ENCODE measurements at regions not wholly inside any gene's neighbourhood (a gene's known extent, or its start where the extent isn't known, plus 50 kb on each side); places are given as distances from the start of the nearest gene placed in this dataset.

- Histone ChIP-seq H3K36me3 (no peaks in the 10 kb centered on the region), H3K4me1 (no peaks in the 10 kb centered on the region), H3K27me3 (no peaks in the 10 kb centered on the region), H3K9me3 (no peaks in the 10 kb centered on the region), H3K4me3 (no peak overlapping the region), H3K27ac (no peak overlapping the region)
- DNase-seq: no peak
- TF ChIP-seq POLR2A (IDR thresholded peaks at IDR 0.05) (no peak), CTCF (IDR thresholded peaks at IDR 0.05) (no peak)
Measured at GRCh38 chr5:158492841-158493242, 606.9 kb downstream of the EBF1 start.

- TF ChIP-seq CTCF (IDR thresholded peaks at IDR 0.05) (no peak), POLR2A (IDR thresholded peaks at IDR 0.05) (no peak)
- DNase-seq: no peak
- no peak overlapping the region for H3K27ac ChIP-seq
- no peak overlapping the region for H3K4me3 ChIP-seq
- no peaks in the 10 kb centered on the region for H3K36me3 ChIP-seq
- H3K4me1 ChIP-seq: no peaks in the 10 kb centered on the region
- H3K27me3 ChIP-seq: no peaks in the 10 kb centered on the region
- no peaks in the 10 kb centered on the region for H3K9me3 ChIP-seq
Measured at GRCh38 chr5:158492136-158492535, 607.6 kb downstream of the EBF1 start.

- no peaks in the 10 kb centered on the region for H3K36me3 ChIP-seq
- no peaks in the 10 kb centered on the region for H3K27me3 ChIP-seq
- no peak overlapping the region for H3K4me3 ChIP-seq
- H3K9me3 ChIP-seq: no peaks in the 10 kb centered on the region
- peaks cover 0 to 3% (median 0%) of the 10 kb centered on the region in 4 donors for H3K4me1 ChIP-seq
- H3K27ac ChIP-seq: peak overlapping the region in 2 of 4 donors; percentile 32 to 33
- TF ChIP-seq CTCF (IDR thresholded peaks at IDR 0.05): no peak
- no peak for TF ChIP-seq POLR2A (IDR thresholded peaks at IDR 0.05)
- no peak for DNase-seq
Measured at GRCh38 chr5:158487664-158488063, 612.1 kb downstream of the EBF1 start.

GRCh38 chr5:158487156-158487555 lies 612.6 kb downstream of the EBF1 start:
- H3K36me3 ChIP-seq: no peaks in the 10 kb centered on the region
- H3K4me3 ChIP-seq: no peak overlapping the region
- peaks cover 0 to 3% (median 0%) of the 10 kb centered on the region in 4 donors for H3K4me1 ChIP-seq
- DNase-seq: no peak
- TF ChIP-seq CTCF (IDR thresholded peaks at IDR 0.05) (no peak), POLR2A (IDR thresholded peaks at IDR 0.05) (no peak)
- H3K27ac ChIP-seq: no peak overlapping the region
- H3K9me3 ChIP-seq: no peaks in the 10 kb centered on the region
- H3K27me3 ChIP-seq: no peaks in the 10 kb centered on the region

GRCh38 chr5:158486566-158486965 lies 613.1 kb downstream of the EBF1 start:
- Histone ChIP-seq H3K9me3 (no peaks in the 10 kb centered on the region), H3K27me3 (no peaks in the 10 kb centered on the region), H3K4me3 (no peak overlapping the region), H3K27ac (no peak overlapping the region), H3K36me3 (no peaks in the 10 kb centered on the region), H3K4me1 (peaks cover 0 to 3% (median 0%) of the 10 kb centered on the region in 4 donors)
- no peak for TF ChIP-seq CTCF (IDR thresholded peaks at IDR 0.05)
- no peak for TF ChIP-seq POLR2A (IDR thresholded peaks at IDR 0.05)
- DNase-seq: no peak

- H3K27me3 ChIP-seq: no peaks in the 10 kb centered on the region
- H3K36me3 ChIP-seq: no peaks in the 10 kb centered on the region
- no peak for DNase-seq
- no peaks in the 10 kb centered on the region for H3K9me3 ChIP-seq
- H3K4me3 ChIP-seq: no peak overlapping the region
- peaks cover 0 to 3% (median 0%) of the 10 kb centered on the region in 4 donors for H3K4me1 ChIP-seq
- TF ChIP-seq POLR2A (IDR thresholded peaks at IDR 0.05) (no peak), CTCF (IDR thresholded peaks at IDR 0.05) (no peak)
- peak overlapping the region in 1 of 4 donors; percentile 49 for H3K27ac ChIP-seq
Measured at GRCh38 chr5:158485604-158486081, 614.1 kb downstream of the EBF1 start.

Data from Peyer's patch (tissue), 4 donors.